HG03469 (cell line): ENCODE measurements at regions not wholly inside any gene's neighbourhood (a gene's known extent, or its start where the extent isn't known, plus 50 kb on each side); places are given as distances from the start of the nearest gene placed in this dataset.

Experiments
- ATAC-seq: cut with Tn5 transposase; IDR thresholded peaks from one replicate; pipeline ENCODE4 v1.9.1; 2021; ENCODE audit warnings: mild to moderate bottlenecking, moderate library complexity, moderate number of reproducible peaks; ENCODE audit not compliant: unreplicated experiment

GRCh38 chr1:177589166-177589565 is 380.7 kb downstream of the SEC16B start:
- ATAC-seq, result no peak

- ATAC-seq, result no peak
Measured at GRCh38 chr1:177586429-177586828, 383.4 kb downstream of the SEC16B start.

GRCh38 chr1:177585302-177586220 is 384.3 kb downstream of the SEC16B start:
- no peak for ATAC-seq

GRCh38 chr1:177573901-177574300 is 396.0 kb downstream of the SEC16B start:
- ATAC-seq, result no peak

DNA sequence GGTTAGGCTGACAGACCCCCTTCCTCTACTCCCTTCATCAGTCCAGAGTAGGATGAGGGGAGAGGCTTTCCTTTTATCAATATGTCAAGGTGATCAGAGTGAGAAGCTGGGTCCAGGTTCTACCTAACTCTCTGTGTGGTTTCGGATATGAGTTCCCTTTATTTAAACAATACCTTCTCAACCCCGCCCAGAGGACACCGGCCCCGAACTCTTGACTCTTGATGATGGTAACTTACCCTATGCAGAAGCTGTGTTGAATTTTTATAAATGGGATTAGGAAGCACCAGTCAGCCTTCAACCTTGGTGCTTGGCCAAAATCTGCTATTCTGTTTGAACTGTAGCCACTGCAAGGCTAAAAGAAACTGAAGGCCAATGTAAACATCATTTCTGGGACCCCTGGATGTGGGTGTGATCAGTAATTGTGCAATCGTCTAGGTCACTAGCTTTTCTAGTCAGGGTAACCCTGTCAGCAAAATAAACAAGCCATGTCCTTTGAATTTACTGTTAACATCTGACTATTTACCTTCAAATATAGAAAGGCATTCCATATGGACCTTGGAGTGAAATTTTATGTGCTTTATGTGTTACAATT is 398.3 kb downstream of the SEC16B start:
- no peak for ATAC-seq

DNA sequence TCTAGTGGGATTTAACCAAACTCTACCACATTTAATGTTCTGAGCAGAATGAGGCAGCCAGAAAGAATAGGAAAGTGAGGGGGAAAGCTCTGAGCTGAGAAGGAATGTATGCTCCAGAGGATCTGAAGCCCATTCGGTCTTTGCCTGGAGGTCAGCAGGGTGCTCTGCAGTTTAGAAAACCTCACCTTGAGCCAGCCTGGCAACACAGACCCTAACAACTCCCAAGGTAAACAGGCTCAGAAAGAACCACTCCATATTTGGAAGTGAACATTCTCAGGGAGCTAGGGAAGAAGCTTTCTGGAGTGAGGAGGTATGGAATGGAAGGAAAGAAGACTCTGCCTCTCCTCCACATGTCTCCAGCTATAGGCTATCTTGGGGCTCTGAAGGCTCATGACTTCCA is 398.8 kb downstream of the SEC16B start:
- no peak for ATAC-seq

- no peak for ATAC-seq
Measured at GRCh38 chr1:177569476-177569875, 398.7 kb downstream of the BRINP2 start.

GRCh38 chr1:177568622-177569021 is 397.9 kb downstream of the BRINP2 start:
- ATAC-seq, result no peak

DNA sequence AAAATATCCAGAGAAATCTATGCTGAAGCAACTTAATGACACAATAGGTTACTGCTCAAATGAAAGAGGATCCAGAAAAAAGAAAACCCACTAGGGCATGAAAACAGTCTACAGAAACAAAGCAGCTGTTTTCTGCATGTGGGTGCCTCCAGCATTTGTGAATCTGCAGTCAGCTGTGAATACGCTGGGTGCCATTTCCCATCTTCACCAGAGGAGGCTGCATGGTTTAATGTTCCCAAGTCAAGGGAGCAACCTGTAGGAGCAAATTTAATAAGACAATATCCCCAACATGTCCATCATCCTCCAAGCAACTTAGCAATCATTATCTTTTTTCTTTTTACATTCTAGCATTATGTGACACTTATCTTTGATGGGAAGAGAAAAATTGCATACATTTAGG is 396.6 kb downstream of the BRINP2 start:
- no peak for ATAC-seq

- no peak for ATAC-seq
Measured at GRCh38 chr1:177566495-177566894, 395.7 kb downstream of the BRINP2 start.

DNA sequence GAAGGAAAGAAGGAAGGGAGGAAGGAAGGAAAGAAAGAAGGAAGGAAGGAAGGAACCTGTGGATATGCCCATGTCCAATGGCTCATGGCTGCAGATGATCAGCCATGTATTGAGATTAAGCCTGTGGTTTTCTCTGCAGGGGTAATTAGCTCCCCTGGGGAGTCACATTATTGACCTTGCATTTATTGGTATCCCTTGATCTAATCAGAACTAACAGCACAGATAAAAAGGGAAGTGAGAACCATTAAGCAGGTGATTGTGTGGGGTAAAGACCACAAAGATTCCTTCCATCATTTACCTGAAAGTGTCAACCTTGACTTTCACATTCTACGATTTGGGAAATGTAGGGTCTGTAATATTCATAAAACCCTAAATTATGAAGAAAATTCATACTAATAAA is 390.7 kb downstream of the BRINP2 start:
- ATAC-seq, result no peak

DNA sequence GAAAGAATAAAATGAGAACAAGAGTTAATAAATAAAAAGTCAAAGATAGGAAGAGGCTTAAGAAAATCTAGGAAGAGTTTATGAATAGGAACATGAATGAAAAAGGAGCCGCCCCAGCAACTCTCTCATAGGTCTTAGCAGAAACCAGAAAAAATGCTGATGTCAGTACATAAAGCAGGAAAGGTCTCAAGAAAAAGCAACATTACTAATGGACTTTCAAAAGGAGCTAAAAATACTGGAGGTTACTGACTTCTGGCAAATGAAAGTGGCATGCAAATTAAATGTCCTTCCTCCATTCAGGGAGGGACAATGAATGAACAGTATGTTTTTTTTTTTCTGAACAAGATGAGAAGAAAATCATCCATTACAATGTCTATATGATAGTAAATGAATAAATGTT is 387.6 kb downstream of the BRINP2 start:
- ATAC-seq, result no peak

- ATAC-seq, result no peak
Measured at GRCh38 chr1:177556163-177556562, 385.4 kb downstream of the BRINP2 start.

DNA sequence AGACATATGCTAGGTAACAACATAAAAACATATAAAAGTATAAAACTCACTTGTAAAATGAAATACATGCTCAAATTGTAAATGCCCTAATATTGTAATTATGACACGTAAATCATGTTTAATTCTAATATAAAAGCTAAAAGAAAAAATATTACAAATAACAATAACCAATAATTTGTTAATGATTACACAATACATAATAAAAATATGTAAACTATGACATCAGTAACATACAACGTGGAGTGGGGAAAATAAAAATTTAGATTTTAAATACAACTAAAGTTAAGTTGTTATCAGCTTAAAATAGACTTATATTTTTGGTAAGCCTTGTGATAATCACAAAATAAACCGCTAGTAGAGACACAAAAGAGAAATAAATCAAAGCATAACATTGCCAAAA is 376.4 kb downstream of the BRINP2 start:
- ATAC-seq, result no peak

- no peak for ATAC-seq
Measured at GRCh38 chr1:177546346-177546745, 375.6 kb downstream of the BRINP2 start.

DNA sequence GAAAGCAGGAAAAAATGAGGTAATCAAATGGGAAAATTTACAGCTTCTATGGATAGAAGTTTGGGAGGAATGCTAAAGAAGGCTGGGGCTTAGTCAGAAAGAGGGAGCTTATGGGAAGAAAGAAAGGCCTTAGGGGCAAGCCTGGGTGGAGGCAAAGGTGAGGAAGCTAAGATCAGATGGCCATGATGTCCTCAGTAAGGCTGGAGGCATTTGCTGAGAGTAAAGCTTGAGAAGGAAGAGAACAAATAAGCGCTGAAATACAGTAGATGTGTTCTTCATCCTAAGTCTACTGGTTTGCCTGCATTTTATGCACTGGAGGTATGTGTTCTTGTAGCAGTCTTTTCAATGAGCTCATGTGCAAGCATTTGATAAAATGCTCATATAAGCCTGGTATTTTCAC is 355.4 kb downstream of the BRINP2 start:
- no peak for ATAC-seq

GRCh38 chr1:177525176-177525575 is 354.4 kb downstream of the BRINP2 start:
- ATAC-seq, result no peak

- ATAC-seq, result no peak
Measured at GRCh38 chr1:177517546-177517945, 346.8 kb downstream of the BRINP2 start.

DNA sequence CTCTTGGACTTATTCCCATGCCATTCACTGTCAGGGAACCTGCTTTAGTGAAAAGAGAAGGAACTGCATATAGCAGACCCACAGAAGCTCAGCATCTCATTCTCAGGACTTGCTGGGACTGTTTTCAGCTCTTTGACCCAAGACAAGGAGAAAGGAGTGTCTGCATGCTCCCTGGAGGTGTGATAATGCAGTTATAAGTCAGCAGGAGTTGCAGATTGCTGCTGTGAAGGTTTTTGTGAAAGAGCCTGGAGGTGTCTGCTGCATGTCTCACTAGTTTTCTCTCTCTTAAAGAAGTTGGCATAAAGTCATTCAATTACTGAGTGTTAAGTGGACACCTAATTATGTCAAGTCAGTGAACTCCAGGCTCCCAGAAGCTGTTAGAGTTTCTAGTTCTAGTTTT is 343.4 kb downstream of the BRINP2 start:
- no peak for ATAC-seq

DNA sequence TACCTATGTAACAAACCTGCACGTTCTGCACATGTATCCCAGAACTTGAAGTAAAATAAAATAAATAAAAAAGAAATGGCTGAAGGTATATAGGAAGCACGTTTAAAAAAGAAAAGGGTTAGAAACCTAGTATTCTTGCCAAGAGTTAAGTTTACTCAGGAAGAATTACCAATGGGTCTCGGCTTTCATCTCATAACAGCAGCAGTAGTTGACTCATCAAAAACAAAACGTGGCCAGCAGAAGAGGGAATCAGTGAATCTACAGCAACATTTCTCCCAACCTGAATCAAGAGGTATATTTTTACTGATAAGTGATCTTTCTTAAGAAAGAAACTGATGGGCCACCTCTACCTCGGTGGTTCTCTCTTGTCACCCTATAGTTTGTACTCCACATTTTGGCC is 340.3 kb downstream of the BRINP2 start:
- ATAC-seq, result no peak

GRCh38 chr1:177505905-177506590 is 335.3 kb downstream of the BRINP2 start:
- no peak for ATAC-seq

DNA sequence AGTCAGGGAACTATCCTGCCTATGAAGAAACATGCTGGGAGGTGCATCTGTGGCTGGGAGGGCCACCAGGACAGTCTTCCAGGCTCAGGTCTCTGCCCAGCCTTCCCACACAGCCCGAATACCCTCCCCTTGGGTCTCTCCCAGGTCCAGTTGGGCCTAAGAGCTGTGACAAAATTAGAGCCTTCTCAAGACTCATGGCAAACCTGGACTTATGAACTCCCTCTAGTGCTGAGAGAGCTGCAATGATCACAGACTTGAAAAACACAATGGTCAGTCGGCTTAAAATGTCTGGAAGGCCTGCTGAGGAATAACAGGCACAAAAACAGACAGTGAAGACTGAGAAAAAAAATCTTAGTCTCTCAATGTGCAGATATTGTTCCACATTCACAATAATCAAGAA is 325.1 kb downstream of the BRINP2 start:
- no peak for ATAC-seq
